GM19035 (cell line): ENCODE measurements at regions not wholly inside any gene's neighbourhood (a gene's known extent, or its start where the extent isn't known, plus 50 kb on each side); places are given as distances from the start of the nearest gene placed in this dataset.

Experiments used
- ATAC-seq: cut with Tn5 transposase; IDR thresholded peaks from one replicate; pipeline ENCODE4 v1.9.1; 2021; ENCODE audit not compliant: unreplicated experiment

GRCh38 chr4:23547096-23547495, 342.8 kb downstream of the PPARGC1A start:
- no peak for ATAC-seq

GRCh38 chr4:23539969-23540569, 349.8 kb downstream of the PPARGC1A start:
- ATAC-seq, result no peak

- no peak for ATAC-seq
Observed at GRCh38 chr4:23533859-23534258, 356.0 kb downstream of the PPARGC1A start.

GRCh38 chr4:23516716-23517115, 373.1 kb downstream of the PPARGC1A start:
- ATAC-seq, result no peak

- ATAC-seq, result no peak
Observed at GRCh38 chr4:23504083-23504482, 385.8 kb downstream of the PPARGC1A start.

GRCh38 chr4:23500894-23501449, 388.9 kb downstream of the PPARGC1A start:
- ATAC-seq, result no peak

GRCh38 chr4:23485801-23486200, 404.0 kb downstream of the PPARGC1A start:
- no peak for ATAC-seq

GRCh38 chr4:23484689-23485088, 405.2 kb downstream of the PPARGC1A start:
- ATAC-seq, result no peak

- ATAC-seq, result no peak
Observed at GRCh38 chr4:23483320-23483960, 406.4 kb downstream of the PPARGC1A start.

GRCh38 chr4:23481566-23481965, 408.3 kb downstream of the PPARGC1A start:
- no peak for ATAC-seq

- ATAC-seq, result no peak
Observed at GRCh38 chr4:23477905-23478304, 411.9 kb downstream of the PPARGC1A start.

GRCh38 chr4:23476515-23477090, 413.2 kb downstream of the PPARGC1A start:
- no peak for ATAC-seq

- ATAC-seq, result no peak
Observed at GRCh38 chr4:23463071-23463470, 426.8 kb downstream of the PPARGC1A start.

- no peak for ATAC-seq
Observed at GRCh38 chr4:23458054-23458453, 431.8 kb downstream of the PPARGC1A start.

GRCh38 chr4:23456864-23457263, 433.0 kb downstream of the PPARGC1A start:
- ATAC-seq, result no peak

GRCh38 chr4:23455456-23456158, 434.2 kb downstream of the PPARGC1A start:
- no peak for ATAC-seq

GRCh38 chr4:23441530-23442069, 448.2 kb downstream of the PPARGC1A start:
- no peak for ATAC-seq

GRCh38 chr4:23438764-23439163, 451.1 kb downstream of the PPARGC1A start:
- ATAC-seq, result no peak

GRCh38 chr4:23429497-23429896, 460.4 kb downstream of the PPARGC1A start:
- no peak for ATAC-seq

- ATAC-seq, result no peak
Observed at GRCh38 chr4:23425570-23425969, 464.3 kb downstream of the PPARGC1A start.

GRCh38 chr4:23423540-23423939, 466.3 kb downstream of the PPARGC1A start:
- no peak for ATAC-seq
